Subcutaneous abdominal adipose tissue (tissue), 5 donors: ENCODE measurements at regions not wholly inside any gene's neighbourhood (a gene's known extent, or its start where the extent isn't known, plus 50 kb on each side); places are given as distances from the start of the nearest gene placed in this dataset.

ENCODE experiments used
- H3K27ac ChIP-seq: one replicate; pipeline ENCODE4 v1.7.0; 2013; ENCODE audit warnings: low read depth, mild to moderate bottlenecking, inconsistent platforms, low read length, moderate library complexity
- H3K27me3 ChIP-seq, 5 donors: one replicate each; pipeline ENCODE4 v1.7.0; 2013; ENCODE audit warnings: low read length in 5 of 5, inconsistent platforms in 1 of 5; ENCODE audit not compliant: control insufficient read depth in 5 of 5, insufficient read depth in 4 of 5
- H3K36me3 ChIP-seq, 5 donors: one replicate each; pipeline ENCODE4 v1.7.0; 2013; ENCODE audit warnings: low read length in 5 of 5; ENCODE audit not compliant: control insufficient read depth in 5 of 5, insufficient read depth in 5 of 5
- H3K4me1 ChIP-seq, 5 donors: one replicate each; pipeline ENCODE4 v1.7.0; 2013; ENCODE audit warnings: low read length in 5 of 5, mild to moderate bottlenecking in 3 of 5, moderate library complexity in 1 of 5; ENCODE audit not compliant: control insufficient read depth in 5 of 5, insufficient read depth in 5 of 5
- H3K4me3 ChIP-seq, 5 donors: one replicate each; pipeline ENCODE4 v1.7.0; 2013; ENCODE audit warnings: low read length in 5 of 5, low read depth in 1 of 5
- H3K9ac ChIP-seq, 5 donors: one replicate each; pipeline ENCODE4 v1.7.0; 2013; ENCODE audit warnings: low read length in 5 of 5, mild to moderate bottlenecking in 4 of 5, moderate library complexity in 3 of 5
- H3K9me3 ChIP-seq, 5 donors: one replicate each; pipeline ENCODE4 v1.7.0; 2013; ENCODE audit warnings: low read length in 5 of 5; ENCODE audit not compliant: control insufficient read depth in 5 of 5
- donor health status: healthy.
- donor health status: healthy.
- donor health status: healthy.
- donor health status: healthy.
- donor health status: healthy.

DNA sequence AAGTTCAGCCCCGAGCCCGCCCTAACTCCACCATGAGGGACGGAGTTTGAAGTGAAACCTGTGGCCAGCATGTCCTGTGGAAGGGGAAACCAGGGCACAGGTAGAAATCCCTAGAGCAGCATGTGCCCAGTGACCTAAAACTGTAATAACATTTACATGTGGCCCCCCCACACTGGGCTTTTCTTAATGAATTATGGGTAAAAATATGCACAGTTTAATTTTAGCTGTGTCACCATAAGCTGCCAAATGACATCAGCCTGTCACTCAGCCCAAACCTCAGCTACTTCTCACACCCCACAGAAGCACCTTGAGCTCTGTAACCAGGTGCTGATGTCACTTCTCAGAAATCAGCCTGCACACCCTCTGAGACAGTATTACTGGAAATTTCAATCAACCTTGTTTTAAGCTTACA lies 50.0 kb upstream of the SLC19A1 start:
- Histone ChIP-seq H3K4me3 (no peak overlapping the region), H3K36me3 (no peaks in the 10 kb centered on the region), H3K4me1 (peaks cover 0 to 14% (median 10%) of the 10 kb centered on the region in 5 donors), H3K27ac (no peak overlapping the region), H3K9ac (no peak overlapping the region), H3K27me3 (peaks cover 0 to 18% (median 11%) of the 10 kb centered on the region in 5 donors), H3K9me3 (peaks cover 0 to 5% (median 3%) of the 10 kb centered on the region in 5 donors)

DNA sequence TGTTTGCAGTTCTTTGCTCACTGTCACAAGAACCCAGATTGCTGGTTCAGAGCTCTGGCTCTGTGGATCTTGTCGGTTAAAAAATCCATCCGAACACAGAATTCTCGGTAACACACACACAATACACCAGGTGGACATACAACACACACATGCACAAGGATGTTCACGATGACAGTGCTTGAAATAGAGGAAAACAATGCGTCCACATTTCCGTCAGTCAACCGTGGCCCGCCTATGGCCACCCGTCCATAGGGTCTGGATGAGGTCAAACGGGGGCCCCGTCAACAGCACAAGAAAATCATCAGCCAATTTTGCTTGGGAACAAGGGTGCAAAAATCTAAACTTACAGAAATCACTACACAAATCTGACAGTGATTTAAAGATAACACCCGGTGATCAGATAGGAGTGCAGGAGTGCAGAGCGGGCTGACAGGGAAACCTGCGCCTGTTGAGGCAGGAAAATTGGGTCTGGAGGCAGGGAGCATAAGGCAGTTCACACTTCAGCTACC lies 50.4 kb upstream of the SLC19A1 start:
- peaks cover 0 to 18% (median 11%) of the 10 kb centered on the region in 5 donors for H3K27me3 ChIP-seq
- H3K4me1 ChIP-seq: peaks cover 0 to 14% (median 10%) of the 10 kb centered on the region in 5 donors
- no peak overlapping the region for H3K4me3 ChIP-seq
- no peaks in the 10 kb centered on the region for H3K36me3 ChIP-seq
- H3K9me3 ChIP-seq: peaks cover 0 to 2% (median 0%) of the 10 kb centered on the region in 5 donors
- H3K27ac ChIP-seq: no peak overlapping the region
- no peak overlapping the region for H3K9ac ChIP-seq

DNA sequence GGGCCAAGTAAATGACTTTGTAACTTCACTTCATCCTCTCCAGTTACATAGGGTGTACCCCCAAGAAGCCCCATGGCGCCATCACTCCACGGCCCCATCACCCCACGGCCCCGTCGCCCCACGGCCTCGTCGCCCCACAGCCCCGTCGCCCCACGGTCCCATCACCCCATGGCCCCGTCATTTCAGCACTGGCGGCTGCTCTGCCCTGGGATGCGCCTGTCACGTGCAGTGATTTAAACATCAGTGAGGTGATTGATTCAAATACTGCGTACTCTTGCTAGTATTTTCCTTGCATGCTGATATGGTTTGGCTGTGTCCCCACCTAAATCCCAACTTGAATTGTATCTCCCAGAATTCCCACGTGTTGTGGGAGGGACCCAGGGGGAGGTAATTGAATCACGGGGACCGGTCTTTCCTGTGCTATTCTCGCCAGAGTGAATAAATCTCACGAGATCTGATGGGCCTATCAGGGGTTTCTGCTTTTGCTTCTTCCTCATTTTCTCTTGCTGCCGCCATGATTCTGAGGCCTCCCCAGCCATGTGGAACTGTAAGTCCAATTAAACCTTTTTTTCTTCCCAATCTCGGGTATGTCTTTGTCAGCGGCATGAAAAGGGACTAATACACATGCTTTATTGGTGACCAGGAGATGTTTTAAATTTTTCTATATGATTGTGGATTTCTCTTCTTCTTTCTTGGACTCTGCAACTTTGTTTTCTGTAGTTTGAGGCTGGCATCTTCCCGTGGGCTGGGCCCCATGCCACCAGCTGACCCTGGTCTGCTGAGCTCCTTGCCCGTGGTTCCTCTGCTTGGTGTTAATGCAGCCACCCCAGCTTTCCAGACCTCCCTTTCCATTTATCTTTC lies 50.1 kb upstream of the PCBP3 start:
- Histone ChIP-seq H3K9ac (peak overlapping the region in 1 of 5 donors; percentile 30), H3K9me3 (no peaks in the 10 kb centered on the region), H3K27me3 (peaks cover 0 to 18% (median 11%) of the 10 kb centered on the region in 5 donors), H3K4me1 (peaks cover 0 to 14% (median 10%) of the 10 kb centered on the region in 5 donors), H3K4me3 (no peak overlapping the region), H3K36me3 (no peaks in the 10 kb centered on the region), H3K27ac (no peak overlapping the region)
